Effector CD4-positive, alpha-beta T cell (primary cell): ENCODE measurements at regions not wholly inside any gene's neighbourhood (a gene's known extent, or its start where the extent isn't known, plus 50 kb on each side); places are given as distances from the start of the nearest gene placed in this dataset.

Source experiments
- DNase-seq: peaks from one replicate; pipeline ENCODE4 v3.0.0-alpha.2; 2020

GRCh38 chr1:34331020-34331926 lies 154.6 kb downstream of the C1orf94 start:
- DNase-seq: no peak

- DNase-seq: no peak
These were observed 156.3 kb downstream of the C1orf94 start for GRCh38 chr1:34332996-34333395.

GRCh38 chr1:34338871-34339270 lies 162.2 kb downstream of the C1orf94 start:
- DNase-seq: no peak

GRCh38 chr1:34341896-34342295 lies 165.2 kb downstream of the C1orf94 start:
- DNase-seq: no peak

- no peak for DNase-seq
These were observed 165.6 kb downstream of the C1orf94 start for GRCh38 chr1:34342334-34342733.

- DNase-seq: no peak
These were observed 169.4 kb downstream of the C1orf94 start for GRCh38 chr1:34346128-34346527.

- DNase-seq: no peak
These were observed 176.7 kb downstream of the C1orf94 start for GRCh38 chr1:34353409-34353808.

- no peak for DNase-seq
These were observed 177.7 kb downstream of the C1orf94 start for GRCh38 chr1:34354367-34354766.

GRCh38 chr1:34356853-34357252 lies 180.1 kb downstream of the C1orf94 start:
- no peak for DNase-seq

GRCh38 chr1:34358636-34359035 lies 181.9 kb downstream of the C1orf94 start:
- DNase-seq: no peak

- DNase-seq: no peak
These were observed 182.7 kb downstream of the C1orf94 start for GRCh38 chr1:34359411-34359810.

GRCh38 chr1:34360574-34360973 lies 183.9 kb downstream of the C1orf94 start:
- no peak for DNase-seq

- no peak for DNase-seq
These were observed 184.4 kb downstream of the C1orf94 start for GRCh38 chr1:34361121-34361520.

- no peak for DNase-seq
These were observed 185.2 kb downstream of the C1orf94 start for GRCh38 chr1:34361781-34362357.

- no peak for DNase-seq
These were observed 186.2 kb downstream of the C1orf94 start for GRCh38 chr1:34362949-34363348.

GRCh38 chr1:34363447-34363846 lies 186.7 kb downstream of the C1orf94 start:
- DNase-seq: no peak

GRCh38 chr1:34363915-34364314 lies 187.2 kb downstream of the C1orf94 start:
- DNase-seq: no peak

GRCh38 chr1:34364376-34364775 lies 187.7 kb downstream of the C1orf94 start:
- no peak for DNase-seq

- no peak for DNase-seq
These were observed 188.6 kb downstream of the C1orf94 start for GRCh38 chr1:34365295-34365694.

GRCh38 chr1:34366875-34367624 lies 190.3 kb downstream of the C1orf94 start:
- DNase-seq: no peak

GRCh38 chr1:34367954-34368353 lies 191.2 kb downstream of the C1orf94 start:
- DNase-seq: no peak

- no peak for DNase-seq
These were observed 193.2 kb downstream of the C1orf94 start for GRCh38 chr1:34369701-34370455.

- no peak for DNase-seq
These were observed 194.0 kb downstream of the C1orf94 start for GRCh38 chr1:34370748-34371147.
